GM12875 (cell line): ENCODE measurements at regions not wholly inside any gene's neighbourhood (a gene's known extent, or its start where the extent isn't known, plus 50 kb on each side); places are given as distances from the start of the nearest gene placed in this dataset.

Experiments used
- H3K4me3 ChIP-seq: one replicate; pipeline ENCODE4 v1.5.1; 2011; ENCODE audit warnings: low read depth, low read length, control low read depth
- TF ChIP-seq, protein P1 (sequence below): IDR thresholded peaks from 2 replicates; pipeline ENCODE4 v1.5.1; 2011; ENCODE audit warnings: low read depth, mild to moderate bottlenecking, control low read depth, inconsistent platforms, low read length, moderate library complexity, borderline replicate concordance; ENCODE audit not compliant: insufficient read depth

DNA sequence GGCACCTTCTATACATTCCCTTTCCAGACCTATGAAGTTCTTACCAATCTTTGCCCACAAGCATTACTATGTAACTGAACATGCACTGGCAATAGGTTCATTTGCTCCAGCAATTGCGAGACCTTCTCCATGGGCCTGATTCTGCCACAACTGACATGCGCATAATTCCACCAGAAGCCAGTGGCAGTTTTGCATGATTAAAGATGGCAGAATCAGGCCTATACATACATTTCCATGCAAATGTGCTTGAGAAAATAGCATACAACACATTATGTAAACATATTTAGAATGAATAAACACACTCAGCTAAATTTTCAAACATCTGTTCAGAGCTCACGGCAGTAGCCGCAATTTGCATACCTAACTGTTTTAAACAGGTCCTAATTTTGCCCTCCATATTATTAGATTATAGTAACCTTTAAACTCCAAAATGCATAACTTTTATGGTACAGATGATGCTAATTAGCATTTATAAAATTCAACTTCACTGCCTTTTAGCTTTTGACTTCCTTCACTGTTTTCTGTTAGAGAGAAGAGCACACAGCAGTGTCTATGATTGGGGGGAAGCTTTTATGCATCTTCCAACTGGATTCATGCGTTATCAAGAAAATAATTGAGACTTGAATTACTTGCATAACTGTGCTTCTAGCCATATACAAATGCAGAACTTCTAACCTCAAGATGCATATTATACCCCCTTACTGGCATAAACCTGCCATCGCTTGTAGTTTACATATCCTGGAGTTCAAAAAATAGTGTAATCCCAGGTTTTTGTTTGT lies 155.3 kb upstream of the CDH19 start:
- H3K4me3 ChIP-seq, result no peak overlapping the region
- TF ChIP-seq, protein P1, sequence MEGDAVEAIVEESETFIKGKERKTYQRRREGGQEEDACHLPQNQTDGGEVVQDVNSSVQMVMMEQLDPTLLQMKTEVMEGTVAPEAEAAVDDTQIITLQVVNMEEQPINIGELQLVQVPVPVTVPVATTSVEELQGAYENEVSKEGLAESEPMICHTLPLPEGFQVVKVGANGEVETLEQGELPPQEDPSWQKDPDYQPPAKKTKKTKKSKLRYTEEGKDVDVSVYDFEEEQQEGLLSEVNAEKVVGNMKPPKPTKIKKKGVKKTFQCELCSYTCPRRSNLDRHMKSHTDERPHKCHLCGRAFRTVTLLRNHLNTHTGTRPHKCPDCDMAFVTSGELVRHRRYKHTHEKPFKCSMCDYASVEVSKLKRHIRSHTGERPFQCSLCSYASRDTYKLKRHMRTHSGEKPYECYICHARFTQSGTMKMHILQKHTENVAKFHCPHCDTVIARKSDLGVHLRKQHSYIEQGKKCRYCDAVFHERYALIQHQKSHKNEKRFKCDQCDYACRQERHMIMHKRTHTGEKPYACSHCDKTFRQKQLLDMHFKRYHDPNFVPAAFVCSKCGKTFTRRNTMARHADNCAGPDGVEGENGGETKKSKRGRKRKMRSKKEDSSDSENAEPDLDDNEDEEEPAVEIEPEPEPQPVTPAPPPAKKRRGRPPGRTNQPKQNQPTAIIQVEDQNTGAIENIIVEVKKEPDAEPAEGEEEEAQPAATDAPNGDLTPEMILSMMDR, result no peak

DNA sequence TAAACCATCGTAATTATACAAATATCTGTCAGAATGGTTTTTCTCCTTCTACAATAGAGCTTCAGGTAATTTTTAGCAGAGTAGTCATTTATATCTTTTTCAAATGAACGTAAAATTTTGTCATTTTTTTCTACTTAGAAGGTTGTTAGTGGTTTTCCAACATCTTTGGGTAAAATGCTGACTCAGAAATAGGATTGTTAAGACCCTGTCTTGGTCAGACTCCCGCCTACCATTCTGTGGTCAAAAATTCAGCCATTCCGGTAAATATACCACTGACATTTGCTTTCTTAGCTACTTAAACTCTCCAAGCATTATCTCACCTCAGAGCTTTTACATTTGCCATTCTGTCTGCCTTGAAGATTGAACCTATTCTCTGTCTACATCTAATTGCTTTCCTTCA lies 154.1 kb upstream of the CDH19 start:
- TF ChIP-seq, protein P1, result no peak
- no peak overlapping the region for H3K4me3 ChIP-seq

- TF ChIP-seq, protein P1, result no peak
- no peak overlapping the region for H3K4me3 ChIP-seq
Observed at GRCh38 chr18:66754335-66754734, 150.4 kb upstream of the CDH19 start.

DNA sequence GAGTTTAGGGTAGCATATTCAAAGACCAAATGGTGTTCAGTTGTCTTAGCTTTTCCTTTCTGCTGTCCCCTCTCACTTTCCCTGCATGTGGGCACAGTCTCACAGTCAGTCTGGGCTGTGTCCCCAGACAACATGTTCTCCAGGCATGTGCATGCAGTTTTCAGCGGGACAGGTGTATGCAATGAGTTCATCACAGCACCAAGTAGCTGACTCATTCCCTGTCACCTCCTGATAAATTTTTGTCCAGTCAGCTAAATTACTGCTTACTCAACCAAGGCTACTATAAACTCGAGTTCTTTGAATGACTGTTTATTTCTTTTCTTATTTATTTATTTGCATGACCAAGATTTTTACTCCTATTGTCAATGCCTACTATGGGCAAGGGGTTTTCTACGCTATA lies 148.8 kb upstream of the CDH19 start:
- no peak overlapping the region for H3K4me3 ChIP-seq
- TF ChIP-seq, protein P1, result no peak

GRCh38 chr18:66749481-66750035 lies 145.7 kb upstream of the CDH19 start:
- H3K4me3 ChIP-seq, result no peak overlapping the region
- TF ChIP-seq, protein P1, result no peak

- TF ChIP-seq, protein P1, result no peak
- H3K4me3 ChIP-seq, result no peak overlapping the region
Observed at GRCh38 chr18:66749030-66749429, 145.1 kb upstream of the CDH19 start.

DNA sequence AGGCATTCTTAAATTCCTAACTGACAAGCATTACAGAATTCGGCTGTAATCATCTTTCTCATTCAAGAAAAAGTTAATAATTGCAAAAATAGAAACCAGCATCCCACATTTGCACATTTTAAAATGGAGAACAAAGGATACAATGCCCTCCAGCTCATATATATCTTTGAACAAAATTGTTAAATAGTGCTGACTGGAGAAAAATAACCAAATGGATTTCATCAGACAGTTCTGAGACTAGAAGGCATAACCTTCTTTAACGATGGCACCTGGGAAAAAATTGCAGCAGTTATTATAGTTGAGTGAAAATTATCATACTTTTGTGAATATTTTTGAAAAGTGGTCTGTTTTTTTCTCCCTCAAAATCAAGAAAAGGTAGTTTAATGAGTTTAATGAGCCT lies 138.9 kb upstream of the CDH19 start:
- TF ChIP-seq, protein P1, result no peak

More for the DNA sequence above, 138.9 kb upstream of the CDH19 start:
- H3K4me3 ChIP-seq, result no peak overlapping the region
